Stimulated activated memory B cell treated with anti-CD40 and anti-IgM and Interleukin-4, amounts not matched to agents 10 μg/mL and 1 μg/mL and 100 μg/mL, for 72 hours (primary cell): ENCODE measurements at regions not wholly inside any gene's neighbourhood (a gene's known extent, or its start where the extent isn't known, plus 50 kb on each side); places are given as distances from the start of the nearest gene placed in this dataset.

ENCODE experiments used
- ATAC-seq: fragments of 150-1000 bp; cut with Tn5 transposase; 2 replicates; pipeline ENCODE4 v1.10.0; 2021
- H3K27ac Mint-ChIP-seq: one replicate; pipeline ENCODE4 v1.8.0; 2022; ENCODE audit warnings: mild to moderate bottlenecking, mixed read lengths
- H3K27me3 Mint-ChIP-seq: one replicate; pipeline ENCODE4 v1.8.0; 2022; ENCODE audit warnings: mixed read lengths
- H3K36me3 Mint-ChIP-seq: one replicate; pipeline ENCODE4 v1.8.0; 2022; ENCODE audit warnings: mixed read lengths
- H3K4me1 Mint-ChIP-seq: one replicate; pipeline ENCODE4 v1.8.0; 2022; ENCODE audit warnings: mixed read lengths
- H3K4me3 Mint-ChIP-seq: one replicate; pipeline ENCODE4 v1.8.0; 2022; ENCODE audit warnings: mild to moderate bottlenecking, moderate library complexity, mixed read lengths
- H3K9me3 Mint-ChIP-seq: one replicate; pipeline ENCODE4 v1.8.0; 2022; ENCODE audit warnings: mixed read lengths

DNA sequence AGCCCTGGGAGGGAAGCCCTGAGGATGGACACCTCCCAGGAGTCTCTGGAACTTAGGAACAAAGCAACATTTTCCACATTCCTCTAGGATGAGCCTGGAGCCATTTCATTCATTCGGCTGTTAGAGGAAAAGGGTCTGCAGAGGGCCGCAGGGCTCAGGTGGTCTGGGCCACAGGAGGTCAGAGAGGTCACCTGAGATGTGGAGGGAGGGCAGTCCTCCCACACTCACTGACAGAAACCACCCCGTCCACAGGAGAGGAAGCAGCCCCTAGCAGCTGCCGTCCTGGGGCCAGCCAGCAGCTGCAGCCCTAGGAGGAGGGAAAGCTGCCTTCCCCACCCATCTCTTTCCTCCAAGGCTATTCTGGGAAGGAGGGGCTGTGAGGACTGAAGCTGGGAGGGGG, 207.0 kb downstream of the CDC5L start:
- Mint-ChIP-seq H3K9me3 (no peaks in the 10 kb centered on the region), H3K4me3 (no peak overlapping the region), H3K27ac (no peak overlapping the region), H3K27me3 (peaks cover 51% of the 10 kb centered on the region), H3K36me3 (no peaks in the 10 kb centered on the region), H3K4me1 (no peaks in the 10 kb centered on the region)
- peak; percentile 26 for ATAC-seq

- Mint-ChIP-seq H3K9me3 (no peaks in the 10 kb centered on the region), H3K36me3 (no peaks in the 10 kb centered on the region), H3K4me3 (no peak overlapping the region), H3K4me1 (no peaks in the 10 kb centered on the region), H3K27me3 (peaks cover 17% of the 10 kb centered on the region), H3K27ac (no peak overlapping the region)
- ATAC-seq: no peak
These were observed 211.2 kb downstream of the CDC5L start for GRCh38 chr6:44598679-44599078.

DNA sequence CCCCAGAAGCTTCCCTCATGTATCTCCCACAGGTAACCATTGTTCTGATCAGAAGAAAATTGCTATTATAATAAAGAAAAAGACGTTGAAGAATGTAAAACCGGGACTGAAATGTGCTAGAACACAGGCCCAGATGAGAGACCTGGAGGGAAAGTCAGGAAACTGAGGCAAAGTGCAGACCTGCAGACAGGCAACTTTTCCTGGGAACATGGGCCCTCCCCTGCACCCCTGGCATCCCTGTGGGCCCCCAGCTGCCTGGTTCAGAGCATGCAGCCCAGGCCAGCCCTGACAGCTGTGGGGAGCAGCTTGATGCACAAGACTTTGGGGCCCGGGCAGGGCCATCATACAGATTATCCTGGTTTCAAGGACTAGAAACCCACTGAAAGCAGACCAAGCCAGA, 212.2 kb downstream of the CDC5L start:
- ATAC-seq: no peak
- H3K9me3 Mint-ChIP-seq: no peaks in the 10 kb centered on the region
- H3K36me3 Mint-ChIP-seq: no peaks in the 10 kb centered on the region
- H3K27me3 Mint-ChIP-seq: peaks cover 7% of the 10 kb centered on the region
- H3K4me3 Mint-ChIP-seq: no peak overlapping the region
- H3K27ac Mint-ChIP-seq: no peak overlapping the region
- H3K4me1 Mint-ChIP-seq: no peaks in the 10 kb centered on the region

- no peaks in the 10 kb centered on the region for H3K36me3 Mint-ChIP-seq
- no peak overlapping the region for H3K27ac Mint-ChIP-seq
- no peaks in the 10 kb centered on the region for H3K9me3 Mint-ChIP-seq
- ATAC-seq: no peak
- no peaks in the 10 kb centered on the region for H3K27me3 Mint-ChIP-seq
- H3K4me1 Mint-ChIP-seq: no peaks in the 10 kb centered on the region
- no peak overlapping the region for H3K4me3 Mint-ChIP-seq
These were observed 215.7 kb downstream of the CDC5L start for GRCh38 chr6:44603044-44603686.

DNA sequence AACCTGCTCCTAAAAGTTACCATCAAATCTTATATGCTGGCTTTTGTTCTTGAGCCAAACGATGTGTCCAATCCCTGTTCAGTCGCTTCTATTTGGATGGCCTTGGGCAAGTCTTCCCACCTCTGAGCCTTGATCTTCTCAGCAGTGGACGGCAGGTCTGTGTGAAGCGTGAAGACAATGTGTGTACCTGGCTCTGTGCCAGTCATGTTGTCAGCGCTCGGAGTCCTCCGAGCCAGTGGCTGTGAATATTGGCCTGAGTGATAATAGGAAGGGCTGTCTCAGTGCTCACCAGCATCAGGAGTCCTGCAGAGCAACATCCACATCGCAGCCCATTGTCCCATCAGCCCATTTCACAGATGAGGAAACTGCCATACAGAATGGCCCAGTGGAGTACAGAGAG, 219.0 kb downstream of the CDC5L start:
- no peaks in the 10 kb centered on the region for H3K36me3 Mint-ChIP-seq
- H3K9me3 Mint-ChIP-seq: no peaks in the 10 kb centered on the region
- no peaks in the 10 kb centered on the region for H3K4me1 Mint-ChIP-seq
- H3K4me3 Mint-ChIP-seq: no peak overlapping the region
- no peaks in the 10 kb centered on the region for H3K27me3 Mint-ChIP-seq
- no peak overlapping the region for H3K27ac Mint-ChIP-seq
- ATAC-seq: no peak

- H3K9me3 Mint-ChIP-seq: no peaks in the 10 kb centered on the region
- no peak overlapping the region for H3K27ac Mint-ChIP-seq
- no peaks in the 10 kb centered on the region for H3K27me3 Mint-ChIP-seq
- ATAC-seq: no peak
- H3K36me3 Mint-ChIP-seq: no peaks in the 10 kb centered on the region
- H3K4me3 Mint-ChIP-seq: no peak overlapping the region
- no peaks in the 10 kb centered on the region for H3K4me1 Mint-ChIP-seq
These were observed 219.5 kb downstream of the CDC5L start for GRCh38 chr6:44606976-44607375.

GRCh38 chr6:44608175-44608574, 220.7 kb downstream of the CDC5L start:
- Mint-ChIP-seq H3K9me3 (no peaks in the 10 kb centered on the region), H3K4me3 (no peak overlapping the region), H3K36me3 (no peaks in the 10 kb centered on the region)

DNA sequence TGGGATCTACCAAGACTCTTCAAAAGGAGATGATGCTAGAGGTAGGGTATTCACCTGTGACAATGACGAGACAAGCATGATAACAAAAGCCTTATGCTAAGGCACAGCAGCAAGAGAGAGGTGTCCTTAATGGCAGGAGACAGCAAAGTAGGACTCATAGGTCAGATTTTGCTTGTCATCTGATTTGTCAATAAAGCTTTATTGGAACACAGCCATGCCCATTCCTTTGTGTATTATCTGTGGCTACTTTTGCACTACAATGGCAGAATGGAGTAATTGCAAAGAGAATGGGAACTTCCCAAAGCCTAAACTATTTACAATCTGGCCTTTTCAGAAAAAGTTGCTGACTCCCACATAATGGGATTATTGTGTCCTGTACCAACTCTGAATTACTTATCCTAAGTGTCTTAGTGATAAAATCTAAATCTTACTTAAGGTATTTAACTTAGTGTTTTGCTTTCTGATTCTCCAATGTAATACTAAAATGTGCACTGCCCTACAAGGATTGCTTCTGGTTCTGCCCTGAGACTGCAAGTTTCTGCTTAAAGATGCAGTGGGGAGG, 221.6 kb downstream of the CDC5L start:
- H3K4me1 Mint-ChIP-seq: no peaks in the 10 kb centered on the region
- no peaks in the 10 kb centered on the region for H3K9me3 Mint-ChIP-seq

More at GRCh38 chr6:44608175-44608574, 220.7 kb downstream of the CDC5L start:
- H3K27me3 Mint-ChIP-seq: no peaks in the 10 kb centered on the region
- ATAC-seq: no peak
- H3K27ac Mint-ChIP-seq: no peak overlapping the region
- H3K4me1 Mint-ChIP-seq: no peaks in the 10 kb centered on the region

DNA sequence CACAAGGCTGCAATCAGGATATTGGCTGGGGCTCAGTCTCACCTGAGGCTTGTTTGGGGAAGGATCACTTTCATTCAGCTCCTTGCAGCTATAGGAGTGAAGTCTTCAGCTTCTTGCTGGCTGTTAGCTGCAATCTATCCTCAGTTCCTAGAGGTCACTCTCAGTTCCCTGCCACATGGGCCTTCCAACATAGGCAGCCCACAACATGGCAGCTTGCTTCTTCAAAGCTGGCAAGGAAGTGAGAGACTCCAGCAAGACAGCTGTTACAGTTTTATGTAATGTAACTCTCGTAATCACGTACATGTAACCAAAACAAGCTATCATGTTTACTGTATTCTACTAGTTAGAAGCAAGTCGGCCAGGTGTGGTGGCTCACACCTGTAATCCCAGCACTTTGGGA, 226.9 kb downstream of the CDC5L start:
- no peaks in the 10 kb centered on the region for H3K4me1 Mint-ChIP-seq
- H3K4me3 Mint-ChIP-seq: no peak overlapping the region
- no peaks in the 10 kb centered on the region for H3K9me3 Mint-ChIP-seq
- peaks cover 11% of the 10 kb centered on the region for H3K27me3 Mint-ChIP-seq
- ATAC-seq: no peak
- H3K36me3 Mint-ChIP-seq: no peaks in the 10 kb centered on the region
- no peak overlapping the region for H3K27ac Mint-ChIP-seq

More for the DNA sequence above, 221.6 kb downstream of the CDC5L start:
- ATAC-seq: no peak
- Mint-ChIP-seq H3K27me3 (no peaks in the 10 kb centered on the region), H3K4me3 (no peak overlapping the region), H3K27ac (no peak overlapping the region), H3K36me3 (no peaks in the 10 kb centered on the region)

DNA sequence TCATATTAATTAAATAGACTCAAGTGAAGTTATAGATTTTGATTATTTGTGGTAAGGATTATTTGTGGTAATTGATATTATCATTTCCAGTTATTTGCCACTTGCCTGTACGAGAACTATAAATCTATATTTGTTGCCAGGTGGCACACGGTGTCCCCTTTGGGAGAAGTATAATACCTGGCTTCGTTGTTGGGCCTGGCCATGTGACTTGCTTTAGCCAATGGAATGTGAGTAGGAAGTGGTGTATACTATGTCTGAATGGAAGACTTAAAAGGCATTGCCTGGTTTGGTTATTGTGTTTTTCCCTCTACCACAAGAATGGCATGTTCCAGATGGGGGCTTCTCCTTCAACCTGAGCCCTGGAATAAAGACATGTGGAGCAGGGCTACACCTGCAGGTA, 228.1 kb downstream of the CDC5L start:
- no peaks in the 10 kb centered on the region for H3K4me1 Mint-ChIP-seq
- ATAC-seq: no peak
- no peak overlapping the region for H3K27ac Mint-ChIP-seq
- peaks cover 11% of the 10 kb centered on the region for H3K27me3 Mint-ChIP-seq
- no peaks in the 10 kb centered on the region for H3K9me3 Mint-ChIP-seq
- no peak overlapping the region for H3K4me3 Mint-ChIP-seq
- no peaks in the 10 kb centered on the region for H3K36me3 Mint-ChIP-seq

DNA sequence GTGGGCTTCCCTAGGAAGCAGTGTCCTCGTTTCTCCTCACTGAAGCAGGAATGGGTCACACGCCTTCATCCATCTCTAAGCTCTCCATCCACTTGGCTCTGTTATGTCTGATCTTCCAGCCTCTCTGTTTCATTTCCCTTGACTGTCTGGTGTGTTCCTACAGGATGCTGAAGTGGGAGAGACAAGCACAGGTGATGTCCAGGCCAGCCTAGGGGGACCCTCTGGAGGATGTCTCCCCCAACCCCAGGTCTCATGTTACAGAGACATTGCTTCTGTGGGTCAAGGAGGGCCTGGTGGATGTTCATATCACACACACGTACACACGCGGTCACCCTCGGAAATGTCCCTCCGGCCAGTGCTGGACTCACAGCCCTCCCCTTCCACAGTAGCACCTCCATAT, 229.9 kb downstream of the CDC5L start:
- ATAC-seq: no peak

GRCh38 chr6:44618371-44618770, 230.9 kb downstream of the CDC5L start:
- Mint-ChIP-seq H3K4me3 (no peak overlapping the region), H3K27ac (no peak overlapping the region), H3K27me3 (peaks cover 11% of the 10 kb centered on the region), H3K9me3 (no peaks in the 10 kb centered on the region), H3K36me3 (no peaks in the 10 kb centered on the region), H3K4me1 (peaks cover 7% of the 10 kb centered on the region)
- no peak for ATAC-seq

More for the DNA sequence above, 229.9 kb downstream of the CDC5L start:
- no peak overlapping the region for H3K27ac Mint-ChIP-seq
- H3K36me3 Mint-ChIP-seq: no peaks in the 10 kb centered on the region
- no peaks in the 10 kb centered on the region for H3K4me1 Mint-ChIP-seq
- peaks cover 11% of the 10 kb centered on the region for H3K27me3 Mint-ChIP-seq
- no peak overlapping the region for H3K4me3 Mint-ChIP-seq
- no peaks in the 10 kb centered on the region for H3K9me3 Mint-ChIP-seq

DNA sequence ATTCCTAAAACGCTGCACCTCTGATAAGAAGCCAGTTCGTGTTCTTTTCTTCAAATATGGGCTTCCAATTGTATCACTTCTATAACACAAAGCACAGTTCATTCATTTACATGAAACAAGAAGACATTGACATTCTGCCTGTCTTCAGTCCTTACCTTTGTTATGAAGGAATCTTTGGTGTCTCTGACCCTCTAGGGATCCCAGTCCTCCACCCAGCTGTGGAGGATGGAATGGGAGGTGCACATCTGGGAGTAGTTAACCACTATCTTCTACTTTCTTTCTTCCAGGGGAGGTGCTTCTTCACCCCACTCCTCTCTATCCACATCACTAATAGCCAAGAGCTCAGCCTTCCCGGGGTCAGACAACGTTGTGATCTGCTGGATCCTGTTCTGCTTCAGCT, 233.4 kb downstream of the CDC5L start:
- Mint-ChIP-seq H3K9me3 (no peaks in the 10 kb centered on the region), H3K27ac (no peak overlapping the region), H3K27me3 (peaks cover 11% of the 10 kb centered on the region), H3K4me3 (no peak overlapping the region), H3K4me1 (peaks cover 8% of the 10 kb centered on the region), H3K36me3 (no peaks in the 10 kb centered on the region)
- ATAC-seq: no peak

DNA sequence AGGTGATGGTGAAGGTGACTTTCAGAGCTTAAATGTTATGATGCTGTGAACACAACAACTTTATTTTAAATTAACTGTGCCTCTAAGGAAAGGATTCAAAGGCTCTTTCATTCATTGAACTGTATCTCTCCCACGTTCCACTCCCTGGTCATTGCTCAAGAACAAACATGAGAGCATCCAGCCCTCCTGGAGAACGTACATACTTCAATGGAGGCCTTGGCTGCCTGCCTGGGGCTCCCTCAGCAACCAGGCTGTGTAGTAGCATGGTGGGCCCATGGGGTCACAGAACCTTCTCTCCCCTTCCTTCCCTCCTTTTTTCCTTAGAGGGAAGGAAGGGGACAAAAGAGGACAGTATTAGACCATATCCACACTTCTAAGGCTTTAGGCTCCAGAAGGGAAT, 234.3 kb downstream of the CDC5L start:
- Mint-ChIP-seq H3K4me1 (peaks cover 8% of the 10 kb centered on the region), H3K27me3 (peaks cover 10% of the 10 kb centered on the region)

DNA sequence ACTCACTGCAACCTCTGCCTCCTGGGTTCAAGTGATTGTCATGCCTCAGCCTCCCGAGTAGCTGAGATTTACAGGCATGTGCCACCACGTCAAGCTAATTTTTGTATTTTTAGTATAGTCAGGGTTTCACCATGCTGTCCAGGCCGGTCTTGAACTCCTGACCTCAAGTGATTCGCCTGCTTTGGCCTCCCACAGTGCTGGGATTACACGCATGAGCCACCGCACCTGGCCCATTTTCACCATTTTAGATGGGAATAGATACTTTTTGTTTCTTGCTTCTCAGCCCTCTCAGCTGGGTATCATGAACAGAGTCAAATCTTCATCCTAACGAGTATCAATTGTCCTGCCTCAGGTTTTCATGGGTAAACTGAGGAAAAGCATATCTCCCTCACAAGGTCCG, 235.0 kb downstream of the CDC5L start:
- H3K27ac Mint-ChIP-seq: no peak overlapping the region
- no peak for ATAC-seq

More for the DNA sequence above, 234.3 kb downstream of the CDC5L start:
- no peak for ATAC-seq
- Mint-ChIP-seq H3K36me3 (no peaks in the 10 kb centered on the region), H3K27ac (no peak overlapping the region), H3K9me3 (no peaks in the 10 kb centered on the region), H3K4me3 (no peak overlapping the region)

DNA sequence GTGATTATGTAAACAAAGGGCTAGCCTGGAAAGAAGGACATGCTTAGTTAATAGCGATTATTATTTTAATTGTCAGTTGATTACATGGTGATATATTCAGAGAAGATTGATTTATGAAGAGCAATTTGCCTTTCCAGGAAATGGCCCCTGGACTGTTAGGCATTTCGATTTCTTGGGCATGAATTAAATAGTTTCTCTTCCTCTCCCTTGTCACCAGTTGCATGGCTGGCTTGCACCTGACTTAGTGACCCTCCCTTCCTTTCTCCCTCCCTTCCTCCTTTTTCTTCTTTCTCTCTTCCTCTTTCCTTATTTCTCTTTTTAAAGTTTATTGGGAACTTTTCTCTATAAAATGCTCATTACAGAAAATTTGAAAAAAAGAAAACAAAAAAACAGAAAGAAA, 235.4 kb downstream of the CDC5L start:
- Mint-ChIP-seq H3K4me3 (no peak overlapping the region), H3K27me3 (no peaks in the 10 kb centered on the region), H3K27ac (no peak overlapping the region), H3K9me3 (no peaks in the 10 kb centered on the region), H3K36me3 (no peaks in the 10 kb centered on the region), H3K4me1 (peaks cover 15% of the 10 kb centered on the region)
- ATAC-seq: no peak

More for the DNA sequence above, 235.0 kb downstream of the CDC5L start:
- Mint-ChIP-seq H3K4me1 (peaks cover 14% of the 10 kb centered on the region), H3K4me3 (no peak overlapping the region), H3K9me3 (no peaks in the 10 kb centered on the region), H3K27me3 (peaks cover 2% of the 10 kb centered on the region), H3K36me3 (no peaks in the 10 kb centered on the region)
